ENCODE measurements at regions not wholly inside any gene's neighbourhood (a gene's known extent, or its start where the extent isn't known, plus 50 kb on each side); places are given as distances from the start of the nearest gene placed in this dataset.

DNA sequence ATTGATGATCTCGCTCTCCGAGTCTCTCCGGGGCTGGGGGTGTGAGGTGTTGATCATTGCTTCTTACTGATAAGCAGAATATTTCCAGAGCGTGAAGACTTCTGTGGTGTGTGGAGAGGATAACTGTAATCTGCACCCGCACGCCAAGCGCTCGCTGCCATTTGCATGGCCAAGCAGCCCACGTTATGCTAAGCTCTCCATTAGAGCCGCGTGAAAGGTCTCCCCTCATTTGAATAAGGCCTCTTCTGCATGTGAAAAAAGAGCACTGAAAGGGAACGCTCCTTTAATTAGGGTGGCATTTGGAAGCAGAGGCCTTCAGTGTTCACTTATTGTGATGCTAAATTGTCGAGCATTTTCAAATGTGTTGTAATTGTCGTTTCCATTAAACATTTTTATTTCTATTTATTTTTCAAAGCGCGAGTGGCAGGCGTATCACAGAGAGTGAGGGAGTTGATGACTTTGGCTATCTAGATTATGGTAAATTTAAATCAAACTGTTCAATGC is 163.6 kb upstream of the IRX2 start:
- Mint-ChIP-seq H3K4me3 (no peak overlapping the region), H3K4me1 (no peaks in the 10 kb centered on the region), H3K36me3 (ENCODE audit: insufficient read depth) (peaks cover 1% of the 10 kb centered on the region), H3K9me3 (peaks cover 17% of the 10 kb centered on the region), H3K27me3 (no peaks in the 10 kb centered on the region), H3K27ac (ENCODE audit: low read depth) (no peak overlapping the region)
- ATAC-seq (replicated peaks; ENCODE audit: extremely low read depth, poor library complexity, severe bottlenecking) = no peak
- DNase-seq (ENCODE audit: low spot score in 2 of 2) = no peak

DNA sequence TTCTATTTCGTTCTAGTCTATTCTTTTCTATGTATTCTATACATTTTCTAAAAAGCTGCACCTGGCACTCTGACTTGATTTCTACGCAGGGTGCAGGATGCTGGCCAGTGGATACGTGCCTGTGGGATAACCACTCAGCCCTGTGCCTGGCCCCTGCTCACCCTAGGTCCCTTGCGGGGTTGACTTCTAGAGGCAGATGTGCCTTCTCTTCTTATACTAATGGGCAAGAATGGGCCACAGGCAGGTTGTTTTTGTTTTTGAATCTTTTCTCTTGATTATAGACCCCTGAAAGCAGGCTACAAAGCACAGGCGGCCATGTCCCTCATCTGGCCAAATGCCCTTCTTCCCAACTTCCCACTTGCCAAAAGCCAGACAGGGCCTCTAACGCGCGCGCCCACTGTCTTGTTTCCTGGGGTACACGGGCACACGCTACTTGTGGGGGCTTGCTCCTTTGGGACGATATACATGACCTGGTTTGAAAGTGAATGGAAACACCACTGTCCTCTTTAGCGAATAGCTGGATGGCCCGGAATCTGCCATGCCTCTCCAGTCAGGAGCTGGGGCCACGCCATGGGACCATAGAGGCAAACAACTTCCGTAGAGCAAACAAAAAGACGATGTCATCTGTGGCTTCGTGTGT is 162.7 kb upstream of the IRX2 start:
- Mint-ChIP-seq H3K36me3 (ENCODE audit: insufficient read depth) (peaks cover 1% of the 10 kb centered on the region), H3K9me3 (peaks cover 17% of the 10 kb centered on the region), H3K4me1 (no peaks in the 10 kb centered on the region)

DNA sequence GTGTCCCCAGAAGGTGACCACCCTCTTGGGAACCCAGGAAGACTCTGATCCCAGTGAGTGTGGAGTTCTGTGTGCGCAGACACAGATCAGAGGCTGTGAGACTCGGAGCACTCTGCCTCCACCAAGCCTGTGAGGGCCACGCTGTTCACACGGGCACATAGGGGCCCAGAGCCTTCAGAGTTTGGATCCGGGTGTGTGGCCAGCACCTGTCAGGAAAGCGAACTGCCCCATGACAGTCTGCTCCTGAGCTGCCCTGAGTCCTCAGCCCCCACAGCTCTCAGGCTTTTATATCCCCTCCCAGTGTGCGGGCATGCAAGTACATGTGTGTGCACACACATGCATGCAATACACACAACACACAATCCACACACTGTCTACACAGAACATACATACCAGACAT is 161.8 kb upstream of the IRX2 start:
- Mint-ChIP-seq H3K27me3 (no peaks in the 10 kb centered on the region), H3K9me3 (peaks cover 11% of the 10 kb centered on the region), H3K4me3 (no peak overlapping the region), H3K4me1 (no peaks in the 10 kb centered on the region), H3K27ac (ENCODE audit: low read depth) (no peak overlapping the region), H3K36me3 (ENCODE audit: insufficient read depth) (peaks cover under 1% of the 10 kb centered on the region)
- ATAC-seq (replicated peaks; ENCODE audit: extremely low read depth, poor library complexity, severe bottlenecking) = no peak
- DNase-seq (ENCODE audit: low spot score in 2 of 2) = no peak

More for the DNA sequence above, 162.7 kb upstream of the IRX2 start:
- Mint-ChIP-seq H3K27ac (ENCODE audit: low read depth) (no peak overlapping the region), H3K4me3 (no peak overlapping the region), H3K27me3 (no peaks in the 10 kb centered on the region)
- no peak for ATAC-seq (replicated peaks; ENCODE audit: extremely low read depth, poor library complexity, severe bottlenecking)
- DNase-seq (ENCODE audit: low spot score in 2 of 2) = no peak

DNA sequence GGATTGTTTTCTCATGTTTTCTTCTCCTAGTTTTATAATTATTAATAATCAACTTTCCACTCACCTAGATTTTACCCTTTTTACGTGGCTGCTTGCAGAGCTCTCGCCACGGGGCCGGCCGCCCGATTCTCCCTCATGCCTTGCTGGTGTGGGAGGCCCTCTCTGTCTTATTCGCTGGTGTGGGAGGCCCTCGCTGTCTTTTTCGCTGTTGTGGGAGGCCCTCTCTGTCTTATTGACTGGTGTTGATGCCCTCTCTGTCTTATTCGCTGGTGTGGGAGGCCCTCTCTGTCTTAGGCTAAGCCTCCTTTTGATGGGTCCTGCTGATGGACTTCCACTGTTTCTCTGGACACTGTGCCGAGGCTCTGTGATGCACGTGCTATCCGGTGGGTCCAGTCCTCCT is 161.3 kb upstream of the IRX2 start:
- DNase-seq (ENCODE audit: low spot score in 2 of 2) (no peak), ATAC-seq (replicated peaks; ENCODE audit: extremely low read depth, poor library complexity, severe bottlenecking) (no peak)
- peaks cover 11% of the 10 kb centered on the region for H3K9me3 Mint-ChIP-seq
- H3K27me3 Mint-ChIP-seq = no peaks in the 10 kb centered on the region
- no peaks in the 10 kb centered on the region for H3K36me3 Mint-ChIP-seq (ENCODE audit: insufficient read depth)
- no peak overlapping the region for H3K4me3 Mint-ChIP-seq
- no peaks in the 10 kb centered on the region for H3K4me1 Mint-ChIP-seq
- no peak overlapping the region for H3K27ac Mint-ChIP-seq (ENCODE audit: low read depth)

DNA sequence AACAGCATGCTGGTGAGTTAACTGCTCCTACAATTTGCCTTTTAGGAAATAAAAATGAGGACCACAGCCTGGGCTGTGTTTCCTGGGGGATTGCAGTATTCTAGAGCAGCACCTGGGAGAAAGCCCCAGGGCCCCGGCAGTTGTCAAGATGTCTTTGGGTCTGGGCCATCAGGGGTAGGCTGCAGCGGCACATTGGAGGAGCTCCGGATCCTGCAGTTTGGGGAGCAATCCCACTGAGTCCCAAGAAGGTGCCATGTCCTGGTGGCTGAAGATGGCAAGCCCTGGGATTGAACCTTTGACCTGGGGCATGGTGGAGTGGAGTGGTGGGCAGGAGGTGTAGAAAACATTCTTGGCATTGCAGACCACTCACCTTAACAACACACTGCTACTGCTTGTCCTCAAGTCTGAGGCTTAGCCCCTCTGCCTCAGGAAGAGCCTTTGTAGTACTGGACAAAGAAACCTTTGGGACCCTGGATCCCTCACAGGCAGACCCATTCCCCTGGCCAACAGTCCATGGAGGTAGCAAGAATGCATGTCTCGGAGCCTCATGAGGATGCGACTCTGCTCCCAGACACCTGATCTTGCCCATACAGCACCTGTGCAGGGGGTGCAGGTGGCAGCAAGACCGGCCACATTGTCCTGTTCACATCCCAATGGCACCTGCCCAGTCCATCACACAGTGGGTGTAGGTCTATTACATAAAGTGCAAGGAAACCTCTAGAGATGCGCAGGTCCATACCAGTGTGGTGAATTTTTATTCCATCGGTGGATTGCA is 159.1 kb upstream of the IRX2 start:
- no peaks in the 10 kb centered on the region for H3K27me3 Mint-ChIP-seq
- DNase-seq (ENCODE audit: low spot score in 2 of 2) (no peak), ATAC-seq (replicated peaks; ENCODE audit: extremely low read depth, poor library complexity, severe bottlenecking) (no peak)
- H3K4me3 Mint-ChIP-seq = no peak overlapping the region
- H3K9me3 Mint-ChIP-seq = peaks cover 11% of the 10 kb centered on the region
- H3K27ac Mint-ChIP-seq (ENCODE audit: low read depth) = no peak overlapping the region
- H3K4me1 Mint-ChIP-seq = no peaks in the 10 kb centered on the region
- H3K36me3 Mint-ChIP-seq (ENCODE audit: insufficient read depth) = no peaks in the 10 kb centered on the region

DNA sequence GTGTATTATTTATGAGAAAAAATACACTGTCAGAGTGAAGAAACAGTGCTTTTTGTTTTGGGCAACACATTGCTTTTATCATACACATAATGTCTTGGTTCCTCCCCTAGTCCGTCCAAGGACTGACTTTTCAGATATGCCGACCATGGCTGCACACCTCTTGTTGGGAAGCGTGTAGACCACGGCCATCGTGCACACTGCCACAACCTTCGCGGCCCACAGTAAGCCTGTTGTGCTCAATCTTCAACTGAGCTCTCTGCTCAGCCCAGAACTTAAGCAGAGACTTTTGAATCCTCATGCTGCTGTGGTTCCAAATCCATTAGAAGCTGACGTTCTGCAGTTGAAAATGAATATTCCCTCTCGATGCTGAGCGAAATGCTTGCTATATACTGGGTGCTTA is 157.6 kb upstream of the IRX2 start:
- Mint-ChIP-seq H3K36me3 (ENCODE audit: insufficient read depth) (no peaks in the 10 kb centered on the region), H3K9me3 (peaks cover 5% of the 10 kb centered on the region), H3K4me3 (no peak overlapping the region), H3K4me1 (no peaks in the 10 kb centered on the region), H3K27ac (ENCODE audit: low read depth) (no peak overlapping the region), H3K27me3 (no peaks in the 10 kb centered on the region)
- no peak for DNase-seq (ENCODE audit: low spot score in 2 of 2)
- no peak for ATAC-seq (replicated peaks; ENCODE audit: extremely low read depth, poor library complexity, severe bottlenecking)

DNA sequence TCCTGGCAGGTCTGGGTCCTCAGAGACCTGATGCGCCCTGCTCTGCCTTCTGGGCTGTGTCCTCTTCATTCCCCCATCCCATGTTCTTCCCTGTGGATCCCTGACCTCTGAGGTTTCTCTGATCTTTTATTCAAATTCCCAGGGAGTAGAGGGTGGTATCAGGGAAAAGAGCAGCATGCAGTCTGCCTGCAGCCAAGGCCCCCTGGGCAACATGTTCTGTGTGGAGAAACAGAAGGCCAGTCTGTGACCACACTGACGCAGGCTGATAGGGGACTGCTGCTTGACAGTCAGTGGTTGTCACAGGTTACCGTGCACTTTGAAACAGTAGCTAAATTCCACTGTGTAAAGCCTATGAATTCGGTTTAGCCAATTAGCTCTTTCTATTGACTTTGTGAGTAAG is 156.6 kb upstream of the IRX2 start:
- Mint-ChIP-seq H3K36me3 (ENCODE audit: insufficient read depth) (no peaks in the 10 kb centered on the region), H3K4me1 (no peaks in the 10 kb centered on the region), H3K27me3 (no peaks in the 10 kb centered on the region), H3K4me3 (no peak overlapping the region), H3K9me3 (no peaks in the 10 kb centered on the region), H3K27ac (ENCODE audit: low read depth) (no peak overlapping the region)
- ATAC-seq (replicated peaks; ENCODE audit: extremely low read depth, poor library complexity, severe bottlenecking) = no peak
- DNase-seq (ENCODE audit: low spot score in 2 of 2) = no peak

DNA sequence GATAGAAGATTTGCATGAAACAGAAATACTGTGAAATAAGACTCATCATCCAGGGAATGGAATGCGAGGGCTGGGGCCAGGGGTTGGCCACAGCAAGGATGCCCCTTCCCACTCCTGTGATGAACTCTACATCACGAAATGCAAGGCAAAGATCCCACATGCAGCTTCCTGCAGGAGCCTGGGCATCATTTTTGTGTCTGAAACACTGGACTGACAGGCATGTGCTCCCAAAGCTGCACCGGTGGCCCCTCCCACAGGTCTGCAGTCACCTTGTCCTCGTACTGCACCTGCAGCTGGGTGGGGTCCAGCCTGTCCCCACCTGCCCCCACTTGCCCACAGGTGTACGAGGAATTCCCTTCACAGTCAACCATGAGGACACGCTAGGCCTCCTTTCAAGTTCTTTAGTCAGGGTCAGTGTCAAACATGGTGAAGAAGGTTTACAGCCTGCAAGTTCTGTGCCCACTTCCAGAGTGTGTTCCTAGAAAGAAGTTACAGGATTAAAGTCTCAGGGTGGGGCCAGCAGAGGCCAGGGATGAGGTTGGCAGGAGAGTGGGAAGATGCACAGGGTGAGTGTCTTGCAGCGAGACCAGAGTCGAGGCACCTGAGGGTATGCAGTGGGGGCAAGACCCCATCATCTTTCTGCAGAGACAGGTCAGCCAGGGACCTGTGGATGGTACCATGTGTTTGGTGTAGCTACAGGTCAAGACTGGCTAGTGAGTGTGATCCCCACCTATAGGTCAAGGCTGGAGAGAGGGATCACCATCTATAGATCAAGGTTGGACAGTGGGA is 155.0 kb upstream of the IRX2 start:
- ATAC-seq (replicated peaks; ENCODE audit: extremely low read depth, poor library complexity, severe bottlenecking) (no peak), DNase-seq (ENCODE audit: low spot score in 2 of 2) (no peak)
- Mint-ChIP-seq H3K36me3 (ENCODE audit: insufficient read depth) (no peaks in the 10 kb centered on the region), H3K27me3 (no peaks in the 10 kb centered on the region), H3K4me3 (no peak overlapping the region), H3K27ac (ENCODE audit: low read depth) (no peak overlapping the region), H3K4me1 (no peaks in the 10 kb centered on the region), H3K9me3 (peaks cover 5% of the 10 kb centered on the region)

DNA sequence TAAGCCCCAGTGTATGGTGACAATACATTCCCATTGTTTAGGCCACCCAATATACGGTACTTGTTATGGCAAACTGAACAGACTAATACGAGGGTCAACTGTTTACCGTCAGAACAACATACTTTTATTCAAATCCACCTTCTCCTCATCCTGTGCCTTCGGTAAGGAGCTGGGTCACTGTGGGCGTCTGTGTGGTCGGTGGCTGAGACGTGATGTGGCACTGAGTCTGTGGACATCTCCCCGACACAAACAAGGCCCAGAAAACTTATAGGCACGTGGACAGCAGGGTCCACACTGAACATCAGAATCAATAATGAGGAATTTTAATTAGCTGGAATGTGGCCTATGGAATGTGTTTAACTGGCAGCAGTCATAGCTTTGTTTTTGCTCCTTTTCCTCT is 154.3 kb upstream of the IRX2 start:
- H3K9me3 Mint-ChIP-seq = peaks cover 6% of the 10 kb centered on the region
- DNase-seq (ENCODE audit: low spot score in 2 of 2) = no peak
- no peaks in the 10 kb centered on the region for H3K4me1 Mint-ChIP-seq
- no peak overlapping the region for H3K27ac Mint-ChIP-seq (ENCODE audit: low read depth)
- no peak for ATAC-seq (replicated peaks; ENCODE audit: extremely low read depth, poor library complexity, severe bottlenecking)
- H3K4me3 Mint-ChIP-seq = no peak overlapping the region
- no peaks in the 10 kb centered on the region for H3K27me3 Mint-ChIP-seq
- no peaks in the 10 kb centered on the region for H3K36me3 Mint-ChIP-seq (ENCODE audit: insufficient read depth)

DNA sequence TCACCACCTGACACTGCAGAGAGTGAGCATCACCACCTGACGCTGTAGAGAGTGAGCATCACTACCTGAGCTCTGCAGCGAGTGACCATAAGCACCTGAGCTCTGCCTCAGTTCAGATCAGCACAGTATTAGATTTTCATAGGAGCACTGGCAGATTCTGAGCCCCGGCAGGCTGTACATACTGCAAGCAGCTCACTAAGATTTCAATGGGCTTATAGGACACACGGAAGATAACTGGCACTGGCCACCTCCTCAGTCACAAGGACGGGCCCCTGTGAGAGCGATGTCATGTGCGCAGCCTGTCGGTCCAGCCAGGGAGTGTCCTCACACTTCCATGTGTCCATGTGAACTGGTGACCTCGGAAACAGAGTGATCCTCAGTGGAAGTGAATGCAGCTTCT is 153.5 kb upstream of the IRX2 start:
- H3K27me3 Mint-ChIP-seq = no peaks in the 10 kb centered on the region
- no peak for ATAC-seq (replicated peaks; ENCODE audit: extremely low read depth, poor library complexity, severe bottlenecking)
- no peaks in the 10 kb centered on the region for H3K4me1 Mint-ChIP-seq
- H3K4me3 Mint-ChIP-seq = no peak overlapping the region
- no peak overlapping the region for H3K27ac Mint-ChIP-seq (ENCODE audit: low read depth)
- no peaks in the 10 kb centered on the region for H3K36me3 Mint-ChIP-seq (ENCODE audit: insufficient read depth)
- no peak for DNase-seq (ENCODE audit: low spot score in 2 of 2)
- H3K9me3 Mint-ChIP-seq = peaks cover 6% of the 10 kb centered on the region

DNA sequence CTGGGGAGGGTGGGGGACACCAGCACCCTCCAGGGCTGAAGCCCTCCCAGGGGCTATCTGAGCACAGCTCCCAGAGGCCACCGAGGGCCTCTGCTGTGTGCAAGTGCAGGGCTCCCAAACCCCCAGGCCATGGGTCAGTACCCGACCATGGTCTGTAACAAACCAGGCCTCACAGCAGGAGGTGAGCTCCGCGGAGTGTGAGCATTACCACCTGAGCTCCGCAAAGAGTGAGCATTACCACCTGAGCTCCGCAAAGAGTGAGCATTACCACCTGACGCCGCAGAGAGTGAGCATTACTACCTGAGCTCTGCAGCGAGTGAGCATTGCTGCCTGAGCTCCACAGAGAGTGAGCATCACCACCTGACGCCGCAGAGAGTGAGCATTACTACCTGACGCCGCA is 152.9 kb upstream of the IRX2 start:
- H3K27me3 Mint-ChIP-seq = no peaks in the 10 kb centered on the region
- H3K36me3 Mint-ChIP-seq (ENCODE audit: insufficient read depth) = no peaks in the 10 kb centered on the region
- no peak overlapping the region for H3K4me3 Mint-ChIP-seq
- ATAC-seq (replicated peaks; ENCODE audit: extremely low read depth, poor library complexity, severe bottlenecking) = no peak
- DNase-seq (ENCODE audit: low spot score in 2 of 2) = no peak
- no peak overlapping the region for H3K27ac Mint-ChIP-seq (ENCODE audit: low read depth)
- peaks cover 6% of the 10 kb centered on the region for H3K9me3 Mint-ChIP-seq
- H3K4me1 Mint-ChIP-seq = no peaks in the 10 kb centered on the region

DNA sequence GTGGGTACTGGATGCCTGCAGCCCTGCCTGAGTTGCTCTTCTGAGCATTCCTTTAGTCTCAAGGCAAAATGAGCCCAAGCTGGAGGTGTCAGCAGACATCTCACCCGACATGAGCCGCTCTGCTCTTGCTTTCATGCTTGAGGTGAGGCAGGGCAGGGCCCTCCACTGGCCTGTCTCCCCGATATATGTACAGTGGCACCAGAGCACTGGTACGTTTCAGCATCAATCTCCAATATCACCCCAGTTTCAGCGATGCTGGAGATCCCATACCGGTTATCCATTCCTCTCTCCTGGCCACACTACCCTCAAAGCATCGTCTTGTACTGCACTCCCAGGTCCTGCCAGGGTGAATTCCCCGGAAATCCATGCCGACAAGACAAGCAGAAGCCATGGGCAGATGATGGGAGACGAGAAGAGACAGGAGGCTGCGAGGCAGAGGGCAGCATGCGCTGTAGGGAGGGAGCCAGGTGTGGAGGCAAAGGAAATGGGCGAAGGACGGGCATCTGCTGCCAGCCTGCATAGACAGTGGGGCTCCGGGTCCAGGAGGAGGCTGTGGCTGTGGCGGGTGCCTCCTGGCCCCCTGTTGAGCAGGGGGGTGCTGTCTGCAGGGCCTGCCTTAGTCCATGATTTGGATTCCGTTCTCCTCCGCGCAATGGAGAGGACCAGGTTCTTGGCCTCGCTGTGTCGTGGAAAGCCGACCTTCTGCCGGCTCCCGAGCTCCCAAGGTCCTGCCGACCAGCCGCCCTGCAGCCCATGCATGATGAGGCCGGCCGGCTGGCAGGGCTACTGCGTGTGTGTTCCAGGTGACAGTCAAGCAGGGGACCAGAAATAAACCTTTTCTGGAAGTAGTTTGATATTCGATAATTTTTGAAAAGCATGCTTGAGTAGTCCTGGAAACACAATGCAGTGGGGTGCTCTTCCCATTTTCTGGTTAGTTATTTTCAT is 152.2 kb upstream of the IRX2 start:
- Mint-ChIP-seq H3K9me3 (peaks cover 6% of the 10 kb centered on the region), H3K4me3 (no peak overlapping the region), H3K4me1 (no peaks in the 10 kb centered on the region), H3K27ac (ENCODE audit: low read depth) (no peak overlapping the region), H3K36me3 (ENCODE audit: insufficient read depth) (no peaks in the 10 kb centered on the region), H3K27me3 (no peaks in the 10 kb centered on the region)
- ATAC-seq (replicated peaks; ENCODE audit: extremely low read depth, poor library complexity, severe bottlenecking) (no peak), DNase-seq (ENCODE audit: low spot score in 2 of 2) (no peak)

All from central memory CD8-positive, alpha-beta T cell (primary cell).